ENCODE measurements at regions not wholly inside any gene's neighbourhood (a gene's known extent, or its start where the extent isn't known, plus 50 kb on each side); places are given as distances from the start of the nearest gene placed in this dataset.

DNA sequence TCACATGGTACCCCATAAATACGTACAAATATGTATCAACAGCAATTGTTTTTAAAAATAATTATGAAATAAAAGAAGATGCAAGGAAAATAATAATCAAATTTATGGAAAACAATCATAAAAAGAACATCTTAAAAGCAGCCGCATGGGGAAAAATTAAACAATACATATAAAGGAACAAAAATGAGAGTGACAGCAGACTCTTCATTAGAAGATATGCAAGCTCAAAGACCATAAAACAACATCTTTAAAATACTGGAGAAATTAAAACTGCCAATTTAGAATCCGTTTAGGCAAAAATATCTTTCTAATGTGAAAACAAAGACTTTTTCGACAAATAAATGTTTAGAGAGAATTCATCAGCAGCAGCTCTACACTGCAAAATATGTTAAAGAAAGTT, 190.6 kb upstream of the C11orf58 start:
- H3K9me3 ChIP-seq (ENCODE audit: insufficient read depth, low read length) = no peaks in the 10 kb centered on the region; the same call in 1 of the 2 replicates
- no peak overlapping the region for H3K27ac ChIP-seq (ENCODE audit: low read length)
- H3K36me3 ChIP-seq (replicated peaks; ENCODE audit: low read depth, low read length) = no peaks in the 10 kb centered on the region
- H3K4me2 ChIP-seq (ENCODE audit: low read length) = no peak overlapping the region
- H3K79me2 ChIP-seq (ENCODE audit: low read length) = no peaks in the 10 kb centered on the region
- no peak overlapping the region for H3K4me3 ChIP-seq (ENCODE audit: low read length)
- no peaks in the 10 kb centered on the region for H3K4me1 ChIP-seq (ENCODE audit: low read length)
- no peak overlapping the region for H2AFZ ChIP-seq (ENCODE audit: low read depth, low read length)
- H3K27me3 ChIP-seq (ENCODE audit: low read depth, low read length) = no peaks in the 10 kb centered on the region
- TF ChIP-seq EZH2phosphoT487 (IDR thresholded peaks at IDR 0.05; ENCODE audit: low read depth) (no peak), CTCF (IDR thresholded peaks at IDR 0.05; ENCODE audit: low read depth, low read length) (no peak)
- no peaks in the 10 kb centered on the region for H4K20me1 ChIP-seq (ENCODE audit: insufficient read depth, low read length)
- H3K9ac ChIP-seq (ENCODE audit: low read length) = no peak overlapping the region

DNA sequence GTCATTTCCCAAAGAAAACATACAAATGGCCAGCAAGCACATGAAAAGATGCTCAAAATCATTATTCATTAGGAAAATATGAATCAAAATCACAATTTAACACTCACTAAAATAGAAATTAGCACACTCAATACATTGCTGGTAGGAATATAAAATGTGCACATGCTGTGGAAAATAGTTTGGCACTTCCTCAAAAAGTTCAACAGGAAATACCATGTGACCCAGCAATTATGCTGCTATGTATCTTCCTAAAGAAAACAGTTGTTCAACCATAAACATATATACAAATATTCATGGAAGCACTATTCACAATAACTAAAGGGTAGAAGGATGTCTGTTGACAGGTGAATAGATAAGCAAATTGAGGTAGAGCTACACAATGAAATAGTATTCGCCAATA, 187.3 kb upstream of the SOX6 start:
- Histone ChIP-seq H3K4me3 (ENCODE audit: low read length) (no peak overlapping the region), H3K79me2 (ENCODE audit: low read length) (no peaks in the 10 kb centered on the region), H3K27ac (ENCODE audit: low read length) (no peak overlapping the region), H3K4me2 (ENCODE audit: low read length) (no peak overlapping the region), H4K20me1 (ENCODE audit: insufficient read depth, low read length) (no peaks in the 10 kb centered on the region), H3K9ac (ENCODE audit: low read length) (no peak overlapping the region), H2AFZ (ENCODE audit: low read depth, low read length) (no peak overlapping the region), H3K27me3 (ENCODE audit: low read depth, low read length) (no peaks in the 10 kb centered on the region), H3K36me3 (replicated peaks; ENCODE audit: low read depth, low read length) (no peaks in the 10 kb centered on the region), H3K9me3 (ENCODE audit: insufficient read depth, low read length) (no peaks in the 10 kb centered on the region), H3K4me1 (ENCODE audit: low read length) (no peaks in the 10 kb centered on the region)
- no peak for TF ChIP-seq CTCF (IDR thresholded peaks at IDR 0.05; ENCODE audit: low read depth, low read length)
- no peak for TF ChIP-seq EZH2phosphoT487 (IDR thresholded peaks at IDR 0.05; ENCODE audit: low read depth)

GRCh38 chr11:16542353-16542752, 186.0 kb upstream of the SOX6 start:
- Histone ChIP-seq H3K27me3 (ENCODE audit: low read depth, low read length) (no peaks in the 10 kb centered on the region), H3K79me2 (ENCODE audit: low read length) (no peaks in the 10 kb centered on the region), H3K4me3 (ENCODE audit: low read length) (no peak overlapping the region), H2AFZ (ENCODE audit: low read depth, low read length) (no peak overlapping the region), H3K27ac (ENCODE audit: low read length) (no peak overlapping the region), H4K20me1 (ENCODE audit: insufficient read depth, low read length) (no peaks in the 10 kb centered on the region), H3K9ac (ENCODE audit: low read length) (no peak overlapping the region), H3K4me1 (ENCODE audit: low read length) (no peaks in the 10 kb centered on the region), H3K36me3 (replicated peaks; ENCODE audit: low read depth, low read length) (no peaks in the 10 kb centered on the region), H3K4me2 (ENCODE audit: low read length) (no peak overlapping the region), H3K9me3 (ENCODE audit: insufficient read depth, low read length) (no peaks in the 10 kb centered on the region)
- TF ChIP-seq CTCF (IDR thresholded peaks at IDR 0.05; ENCODE audit: low read depth, low read length) (no peak), EZH2phosphoT487 (IDR thresholded peaks at IDR 0.05; ENCODE audit: low read depth) (no peak)

DNA sequence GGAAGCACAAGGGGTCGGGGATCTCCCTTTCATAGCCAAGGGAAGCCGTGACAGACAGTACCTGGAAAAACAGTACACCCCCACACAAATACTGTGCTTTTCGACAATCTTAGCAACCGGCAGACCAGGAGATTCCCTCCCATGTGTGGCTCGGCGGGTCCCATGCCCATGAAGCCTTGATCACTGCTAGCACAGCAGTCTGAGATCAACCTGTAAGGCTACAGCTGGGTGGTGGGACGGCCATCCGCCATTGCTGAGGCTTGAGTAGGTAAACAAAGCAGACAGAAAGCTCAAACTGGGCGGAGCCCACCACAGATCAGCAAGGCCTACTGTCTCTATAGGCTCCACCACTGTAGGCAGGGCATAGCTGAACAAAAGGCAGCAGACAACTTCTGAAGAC, 180.2 kb upstream of the SOX6 start:
- no peak overlapping the region for H3K4me3 ChIP-seq (ENCODE audit: low read length)
- H3K27ac ChIP-seq (ENCODE audit: low read length) = no peak overlapping the region
- no peaks in the 10 kb centered on the region for H3K79me2 ChIP-seq (ENCODE audit: low read length)
- no peaks in the 10 kb centered on the region for H3K4me1 ChIP-seq (ENCODE audit: low read length)
- H3K9me3 ChIP-seq (ENCODE audit: insufficient read depth, low read length) = no peaks in the 10 kb centered on the region
- H2AFZ ChIP-seq (ENCODE audit: low read depth, low read length) = no peak overlapping the region
- H3K4me2 ChIP-seq (ENCODE audit: low read length) = no peak overlapping the region
- H3K9ac ChIP-seq (ENCODE audit: low read length) = no peak overlapping the region
- TF ChIP-seq EZH2phosphoT487 (IDR thresholded peaks at IDR 0.05; ENCODE audit: low read depth) = no peak
- no peak for TF ChIP-seq CTCF (IDR thresholded peaks at IDR 0.05; ENCODE audit: low read depth, low read length)
- H4K20me1 ChIP-seq (ENCODE audit: insufficient read depth, low read length) = no peaks in the 10 kb centered on the region
- no peaks in the 10 kb centered on the region for H3K36me3 ChIP-seq (replicated peaks; ENCODE audit: low read depth, low read length)
- no peaks in the 10 kb centered on the region for H3K27me3 ChIP-seq (ENCODE audit: low read depth, low read length)
